ENCODE measurements at regions not wholly inside any gene's neighbourhood (a gene's known extent, or its start where the extent isn't known, plus 50 kb on each side); places are given as distances from the start of the nearest gene placed in this dataset.

DNA sequence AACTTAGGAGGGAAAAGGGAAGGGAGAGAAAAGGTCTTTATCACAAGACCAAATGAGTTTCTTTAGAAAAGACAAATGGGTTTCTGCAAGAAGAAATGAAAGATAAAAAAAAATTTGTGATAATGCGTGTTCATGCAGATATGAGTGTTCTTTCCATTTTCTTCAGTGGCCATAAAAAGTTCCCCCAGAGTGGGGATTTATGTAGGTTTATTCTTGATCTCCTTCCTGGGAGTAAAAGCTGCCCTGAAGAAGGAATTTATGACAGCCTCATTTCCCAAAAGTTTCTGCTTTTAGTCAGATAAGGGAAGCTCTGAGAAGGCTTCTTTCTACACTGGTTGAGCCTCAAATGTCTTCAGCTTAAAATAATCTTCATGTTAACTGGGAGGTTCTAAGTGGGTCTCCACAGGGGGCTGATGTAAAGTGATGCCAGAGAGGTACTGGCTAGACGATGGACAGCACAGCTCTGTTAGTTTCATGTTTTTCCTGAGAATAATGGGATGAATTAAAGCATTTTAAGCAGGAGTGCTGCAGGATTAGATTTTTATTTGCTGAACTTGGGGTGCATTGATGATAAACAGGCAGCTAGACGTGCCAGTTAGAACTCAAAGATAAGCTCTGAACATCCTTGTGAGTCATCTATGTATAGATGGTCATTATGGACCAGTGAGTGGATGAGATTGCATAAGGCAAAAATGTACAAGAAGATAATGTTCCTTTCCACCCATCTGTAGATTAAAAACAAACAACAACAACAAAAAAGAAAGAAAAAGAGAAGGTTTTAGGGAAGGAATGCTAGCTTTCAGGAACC is 65.6 kb upstream of the EPCAM start:
- no peak overlapping the region for H3T11ph ChIP-seq (ENCODE audit: low read length)
- no peaks in the 10 kb centered on the region for H3K27me3 ChIP-seq (ENCODE audit: insufficient read depth, low read length)
- no peak overlapping the region for H4K5ac ChIP-seq (ENCODE audit: insufficient read length, low read depth, low read length)
- Mint-ChIP-seq H3K4me3 (no peak overlapping the region), H3K36me3 (ENCODE audit: insufficient read depth in 1 of 3, low read depth in 3 of 3) (no peaks in the 10 kb centered on the region), H3K9me3 (no peaks in the 10 kb centered on the region), H3K4me1 (peaks cover 16% of the 10 kb centered on the region in 2 experiments), H3K27me3 (ENCODE audit: low read depth) (peaks cover 9% of the 10 kb centered on the region), H3K27ac (no peak overlapping the region)
- no peak overlapping the region for H2BK12ac ChIP-seq (ENCODE audit: insufficient read length, low read depth, low read length)
- H2BK15ac ChIP-seq (ENCODE audit: low read depth, low read length): no peak overlapping the region
- DNase-seq: no peak
- H3K4me2 ChIP-seq (ENCODE audit: insufficient read depth, insufficient read length, low read length): no peak overlapping the region
- H3K23ac ChIP-seq (ENCODE audit: insufficient read length, low read depth, low read length): no peak overlapping the region
- no CpG with 5 or more reads among the region's 3 CpGs for WGBS (ENCODE audit: extremely low coverage, insufficient read length, low lambda C conversion rate)
- no peak overlapping the region for H3K18ac ChIP-seq (ENCODE audit: insufficient read length, low read depth, low read length)
- H4K8ac ChIP-seq (replicated peaks; ENCODE audit: insufficient read length, low read depth, low read length): no peak overlapping the region
- no peaks in the 10 kb centered on the region for H3K9me3 ChIP-seq (ENCODE audit: control insufficient read depth, low read depth, low read length)
- H2BK120ac ChIP-seq (ENCODE audit: low read depth, low read length, poor library complexity, severe bottlenecking): no peak overlapping the region
- H4K20me1 ChIP-seq (ENCODE audit: control insufficient read depth, insufficient read depth, insufficient read length): no peaks in the 10 kb centered on the region
- H3K9ac ChIP-seq (ENCODE audit: extremely low read depth, insufficient read length, low read length): no peak overlapping the region
- H3K23me2 ChIP-seq (ENCODE audit: insufficient read length, low read depth, low read length, poor library complexity, severe bottlenecking): no peaks in the 10 kb centered on the region
- H3K56ac ChIP-seq (ENCODE audit: insufficient read length, low read depth, low read length): no peak overlapping the region
- no peak overlapping the region for H3K27ac ChIP-seq (ENCODE audit: insufficient read length, low read depth, low read length)
- H3K4ac ChIP-seq (ENCODE audit: low read depth, low read length): no peak overlapping the region
- H2BK20ac ChIP-seq (ENCODE audit: low read depth, low read length, poor library complexity, severe bottlenecking): no peak overlapping the region
- H4K91ac ChIP-seq (ENCODE audit: insufficient read length, low read depth, low read length): no peak overlapping the region
- H3K79me1 ChIP-seq (ENCODE audit: insufficient read depth, low read depth, low read length, poor library complexity, severe bottlenecking): no peaks in the 10 kb centered on the region
- TF ChIP-seq, protein P1, sequence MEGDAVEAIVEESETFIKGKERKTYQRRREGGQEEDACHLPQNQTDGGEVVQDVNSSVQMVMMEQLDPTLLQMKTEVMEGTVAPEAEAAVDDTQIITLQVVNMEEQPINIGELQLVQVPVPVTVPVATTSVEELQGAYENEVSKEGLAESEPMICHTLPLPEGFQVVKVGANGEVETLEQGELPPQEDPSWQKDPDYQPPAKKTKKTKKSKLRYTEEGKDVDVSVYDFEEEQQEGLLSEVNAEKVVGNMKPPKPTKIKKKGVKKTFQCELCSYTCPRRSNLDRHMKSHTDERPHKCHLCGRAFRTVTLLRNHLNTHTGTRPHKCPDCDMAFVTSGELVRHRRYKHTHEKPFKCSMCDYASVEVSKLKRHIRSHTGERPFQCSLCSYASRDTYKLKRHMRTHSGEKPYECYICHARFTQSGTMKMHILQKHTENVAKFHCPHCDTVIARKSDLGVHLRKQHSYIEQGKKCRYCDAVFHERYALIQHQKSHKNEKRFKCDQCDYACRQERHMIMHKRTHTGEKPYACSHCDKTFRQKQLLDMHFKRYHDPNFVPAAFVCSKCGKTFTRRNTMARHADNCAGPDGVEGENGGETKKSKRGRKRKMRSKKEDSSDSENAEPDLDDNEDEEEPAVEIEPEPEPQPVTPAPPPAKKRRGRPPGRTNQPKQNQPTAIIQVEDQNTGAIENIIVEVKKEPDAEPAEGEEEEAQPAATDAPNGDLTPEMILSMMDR (conservative IDR thresholded peaks at IDR 0.05): no peak
- H2BK5ac ChIP-seq (ENCODE audit: insufficient read length, low read length): no peak overlapping the region
- no peak overlapping the region for H2AK5ac ChIP-seq (ENCODE audit: insufficient read length, low read length)
- H3K4me1 ChIP-seq (ENCODE audit: insufficient read depth, low read length): no peaks in the 10 kb centered on the region; the same call in 1 of the 2 replicates
- H3K14ac ChIP-seq (ENCODE audit: insufficient read depth, low read length): no peak overlapping the region
- no peak overlapping the region for H2AFZ ChIP-seq (ENCODE audit: low read length)
- H3K79me2 ChIP-seq (ENCODE audit: insufficient read depth, low read length): no peaks in the 10 kb centered on the region
